IMR-90 (cell line): ENCODE measurements at regions not wholly inside any gene's neighbourhood (a gene's known extent, or its start where the extent isn't known, plus 50 kb on each side); places are given as distances from the start of the nearest gene placed in this dataset.

Experiments
- ATAC-seq: fragments of 200-7000 bp; cut with Tn5 transposase; 2 replicates; pipeline ENCODE4 v1.9.1; 2020; ENCODE audit warnings: low read depth, mild to moderate bottlenecking, moderate library complexity
- BruUV-seq: library from RNA; stranded (reverse); fragments of 400-500 nt; replicated peaks from 2 replicates; lab custom pipeline; 2021; lab: Mats Ljungman, UMichigan
- CTCF ChIA-PET: fragments of 300-600 bp; formaldehyde crosslinking; extraction: SDS; loops from one replicate; lab custom pipeline; 2021; ENCODE audit warnings: antibody characterized with exemption; lab: Yijun Ruan, JAX
- POLR2A ChIA-PET: fragments of 300-600 bp; sonication (Branson Sonifier 250); formaldehyde crosslinking; loops from one replicate; lab custom pipeline; 2022; ENCODE audit warnings: antibody characterized with exemption; ENCODE audit not compliant: unreplicated experiment; lab: Charles Lee
- DNase-seq: peaks from one replicate; pipeline ENCODE4 v3.0.0; 2013
- H2AFZ ChIP-seq: replicated peaks from 2 replicates; pipeline ENCODE3; 2013; ENCODE audit warnings: low read length, mild to moderate bottlenecking; ENCODE audit not compliant: poor library complexity
- H2AK5ac ChIP-seq: 2 replicates; pipeline ENCODE4 v1.6.1; 2013; ENCODE audit warnings: low read depth, low read length, inconsistent platforms
- H2AK9ac ChIP-seq: replicated peaks from 2 replicates; pipeline ENCODE3; 2013; ENCODE audit warnings: mild to moderate bottlenecking, low read depth, low read length, moderate library complexity; ENCODE audit not compliant: poor library complexity
- H2BK120ac ChIP-seq: 2 replicates; pipeline ENCODE4 v1.6.1; 2013; ENCODE audit warnings: low read depth, low read length, inconsistent platforms
- H2BK15ac ChIP-seq: 3 replicates; pipeline ENCODE4 v1.6.1; 2013; ENCODE audit warnings: low read depth, low read length, inconsistent platforms
- H2BK20ac ChIP-seq: 2 replicates; pipeline ENCODE4 v1.6.1; 2013; ENCODE audit warnings: low read depth, mild to moderate bottlenecking, inconsistent platforms, low read length, moderate library complexity
- H2BK5ac ChIP-seq: 2 replicates; pipeline ENCODE4 v1.6.1; 2013; ENCODE audit warnings: mild to moderate bottlenecking, low read depth, low read length, inconsistent platforms; ENCODE audit not compliant: poor library complexity, severe bottlenecking
- H3K14ac ChIP-seq: replicated peaks from 2 replicates; pipeline ENCODE4 v1.6.1; 2013; ENCODE audit warnings: low read depth, low read length, inconsistent platforms
- H3K18ac ChIP-seq: 2 replicates; pipeline ENCODE4 v1.6.1; 2013; ENCODE audit warnings: low read depth, low read length, control low read depth
- H3K23ac ChIP-seq: 2 replicates; pipeline ENCODE4 v1.6.1; 2013; ENCODE audit warnings: low read depth, low read length, inconsistent platforms
- H3K27ac ChIP-seq: 2 replicates; pipeline ENCODE4 v1.5.1; 2013; ENCODE audit warnings: mild to moderate bottlenecking, control low read depth, low read length; ENCODE audit not compliant: insufficient read depth
- H3K27me3 ChIP-seq: 2 replicates; pipeline ENCODE4 v1.6.1; 2013; ENCODE audit warnings: low read length; ENCODE audit not compliant: control insufficient read depth, insufficient read depth
- H3K36me3 ChIP-seq: 2 replicates; pipeline ENCODE4 v1.6.1; 2013; ENCODE audit warnings: low read length, mixed read lengths; ENCODE audit not compliant: control insufficient read depth, insufficient read depth
- H3K4ac ChIP-seq: 2 replicates; pipeline ENCODE4 v1.6.1; 2013; ENCODE audit warnings: low read depth, low read length, inconsistent platforms
- H3K4me1 ChIP-seq: 2 replicates; pipeline ENCODE4 v1.6.1; 2013; ENCODE audit warnings: low read length, mixed read lengths; ENCODE audit not compliant: control insufficient read depth, insufficient read depth
- H3K4me2 ChIP-seq: 2 replicates; pipeline ENCODE4 v1.6.1; 2013; ENCODE audit warnings: low read depth, mild to moderate bottlenecking, control low read depth, low read length, moderate library complexity
- H3K4me3 ChIP-seq: 2 replicates; pipeline ENCODE4 v1.5.1; 2013; ENCODE audit warnings: low read depth, mild to moderate bottlenecking, control low read depth, low read length, moderate library complexity; ENCODE audit not compliant: insufficient read depth
- H3K56ac ChIP-seq: 2 replicates; pipeline ENCODE4 v1.6.1; 2013; ENCODE audit warnings: low read length, inconsistent platforms; ENCODE audit not compliant: insufficient read depth; ENCODE audit errors: extremely low read depth
- H3K79me1 ChIP-seq, 2 experiments: 2 replicates each; pipeline ENCODE4 v1.6.1; 2013; ENCODE audit warnings: low read length in 2 of 2, inconsistent platforms in 1 of 2, low read depth in 1 of 2
- H3K9ac ChIP-seq: 2 replicates; pipeline ENCODE4 v1.6.1; 2013; ENCODE audit warnings: low read depth, low read length, control low read depth
- H3K9me1 ChIP-seq: 2 replicates; pipeline ENCODE4 v1.6.1; 2013; ENCODE audit warnings: low read length, inconsistent platforms; ENCODE audit not compliant: insufficient read depth
- H3K9me3 ChIP-seq: 2 replicates; pipeline ENCODE4 v1.6.1; 2013; ENCODE audit warnings: low read length; ENCODE audit not compliant: control insufficient read depth, insufficient read depth
- H4K20me1 ChIP-seq: 2 replicates; pipeline ENCODE4 v1.6.1; 2013; ENCODE audit warnings: low read length, inconsistent platforms; ENCODE audit not compliant: insufficient read depth
- H4K5ac ChIP-seq: 2 replicates; pipeline ENCODE4 v1.6.1; 2013; ENCODE audit warnings: mild to moderate bottlenecking, low read depth, low read length, control low read depth
- H4K8ac ChIP-seq, 2 experiments: 2 replicates each; pipeline ENCODE4 v1.6.1; 2013; ENCODE audit warnings: low read depth in 2 of 2, low read length in 2 of 2, control low read depth in 1 of 2, inconsistent platforms in 1 of 2
- H4K91ac ChIP-seq: 2 replicates; pipeline ENCODE4 v1.6.1; 2013; ENCODE audit warnings: low read depth, low read length, inconsistent platforms; ENCODE audit not compliant: insufficient read depth
- BHLHE40 ChIP-seq: fragments of 150-350 bp; IDR thresholded peaks from 2 replicates; pipeline ENCODE4 v1.6.1; 2016; ENCODE audit warnings: mild to moderate bottlenecking, low read depth, low read length
- CEBPB ChIP-seq: IDR thresholded peaks from 2 replicates; pipeline ENCODE4 v1.6.1; 2012; ENCODE audit warnings: low read depth, low read length, improper control_type of control experiment
- CHD1 ChIP-seq: IDR thresholded peaks from 2 replicates; pipeline ENCODE4 v1.6.1; 2012; ENCODE audit warnings: low read depth, low read length, improper control_type of control experiment
- ELK1 ChIP-seq: fragments of 150-350 bp; IDR thresholded peaks from 2 replicates; pipeline ENCODE4 v1.6.1; 2016; ENCODE audit warnings: low read depth, mild to moderate bottlenecking, low read length, moderate library complexity, borderline replicate concordance
- FOS ChIP-seq: fragments of 150-350 bp; IDR thresholded peaks from 2 replicates; pipeline ENCODE4 v1.6.1; 2016; ENCODE audit warnings: low read depth, low read length
- MAFK ChIP-seq: IDR thresholded peaks from 2 replicates; pipeline ENCODE4 v1.6.1; 2012; ENCODE audit warnings: low read depth, low read length, improper control_type of control experiment
- MAZ ChIP-seq: IDR thresholded peaks from 2 replicates; pipeline ENCODE4 v1.6.1; 2012; ENCODE audit warnings: low read depth, mild to moderate bottlenecking, low read length, improper control_type of control experiment, moderate library complexity, borderline replicate concordance
- MXI1 ChIP-seq: IDR thresholded peaks from 2 replicates; pipeline ENCODE4 v1.6.1; 2012; ENCODE audit warnings: low read depth, mild to moderate bottlenecking, low read length, moderate library complexity, borderline replicate concordance
- NFE2L2 ChIP-seq: fragments of 150-350 bp; IDR thresholded peaks from 2 replicates; pipeline ENCODE4 v1.6.1; 2016; ENCODE audit warnings: low read depth, mild to moderate bottlenecking, low read length
- POLR2A ChIP-seq: IDR thresholded peaks from 2 replicates; pipeline ENCODE4 v1.6.1; 2012; ENCODE audit warnings: mild to moderate bottlenecking, low read depth, low read length
- RCOR1 ChIP-seq: IDR thresholded peaks from 2 replicates; pipeline ENCODE4 v1.6.1; 2012; ENCODE audit warnings: mild to moderate bottlenecking, low read length, improper control_type of control experiment; ENCODE audit not compliant: insufficient replicate concordance
- RFX5 ChIP-seq: IDR thresholded peaks from 2 replicates; pipeline ENCODE4 v1.8.0; 2012; ENCODE audit warnings: low read depth, mild to moderate bottlenecking, low read length, moderate library complexity
- SMC3 ChIP-seq: fragments of 150-350 bp; IDR thresholded peaks from 2 replicates; pipeline ENCODE4 v1.6.1; 2016; ENCODE audit warnings: low read depth, mild to moderate bottlenecking, antibody characterized with exemption, low read length, moderate library complexity
- USF2 ChIP-seq: fragments of 150-350 bp; IDR thresholded peaks from 2 replicates; pipeline ENCODE4 v1.6.1; 2017; ENCODE audit warnings: mild to moderate bottlenecking, antibody characterized with exemption, low read length, low read depth
- WGBS, 2 experiments: methylation state at CpG; one replicate each; pipeline versions ENCODE4 v1.1.5 to v1.1.7; 2013; ENCODE audit warnings: missing lambda C conversion rate in 2 of 2; ENCODE audit not compliant: insufficient read length in 1 of 2; ENCODE audit errors: extremely low coverage in 2 of 2; 5-methylcytosine and 5-hydroxymethylcytosine counted together
- dilution Hi-C: fragments of 300-500 bp; cut with HindIII; formaldehyde crosslinking; loops from one replicate; pipeline ENCODE4 v1.14.3; 2018; ENCODE audit warnings: low sequenced_read_pairs; ENCODE audit not compliant: unreplicated experiment
- in situ Hi-C: fragments of 300-500 bp; cut with MboI; formaldehyde crosslinking; loops from 3 replicates; pipeline ENCODE4 v1.14.3; 2019; ENCODE audit warnings: low sequenced_read_pairs, inconsistent platforms, mixed read lengths
- intact Hi-C: fragments of 100-400 bp; cut with micrococcal nuclease; formaldehyde crosslinking; loops from 2 replicates; pipeline ENCODE4 v1.10.0; 2022

GRCh38 chr3:871651-872050 lies 221.2 kb upstream of the CNTN6 start:
- no peak overlapping the region for H2AFZ ChIP-seq
- no peak overlapping the region for H3K4ac ChIP-seq
- no peak overlapping the region for H2AK9ac ChIP-seq
- H3K4me1 ChIP-seq = no peaks in the 10 kb centered on the region
- no peak overlapping the region for H2BK20ac ChIP-seq
- H4K20me1 ChIP-seq = no peaks in the 10 kb centered on the region
- no peak overlapping the region for H4K5ac ChIP-seq
- H3K27ac ChIP-seq = no peak overlapping the region
- H4K91ac ChIP-seq = no peak overlapping the region
- no peak overlapping the region for H3K14ac ChIP-seq
- WGBS, 2 experiments = no CpG with 5 or more reads among the region's 1 CpG
- CTCF ChIA-PET = no interaction called here
- intact Hi-C loops (no loop called here), in situ Hi-C loops (no loop called here), dilution Hi-C loops (no loop called here)
- no peak for ATAC-seq
- no peak overlapping the region for H3K56ac ChIP-seq
- no peak overlapping the region for H3K18ac ChIP-seq
- H3K4me3 ChIP-seq = no peak overlapping the region
- no peaks in the 10 kb centered on the region for H3K79me1 ChIP-seq
- no peaks in the 10 kb centered on the region for H3K27me3 ChIP-seq
- no peak overlapping the region for H3K9ac ChIP-seq
- no peak overlapping the region for H2BK120ac ChIP-seq
- no peaks in the 10 kb centered on the region; the same call in 1 of the 2 replicates for H3K9me3 ChIP-seq
- no peak overlapping the region for H4K8ac ChIP-seq
- no peak overlapping the region for H2AK5ac ChIP-seq
- no peaks in the 10 kb centered on the region for H3K36me3 ChIP-seq
- no peak for DNase-seq
- no peak overlapping the region for H2BK15ac ChIP-seq
- no peak overlapping the region for H3K23ac ChIP-seq
- H3K9me1 ChIP-seq = no peaks in the 10 kb centered on the region
- BruUV-seq = no TSS peak
- H2BK5ac ChIP-seq = no peak overlapping the region
- H3K4me2 ChIP-seq = no peak overlapping the region
- TF ChIP-seq MAFK (no peak), ELK1 (no peak), CEBPB (no peak), CHD1 (no peak), SMC3 (no peak), MAZ (no peak), BHLHE40 (no peak), USF2 (no peak), POLR2A (no peak), NFE2L2 (no peak), RCOR1 (no peak), FOS (no peak), MXI1 (no peak), RFX5 (no peak)
- POLR2A ChIA-PET = no interaction called here
